ENCODE measurements at regions not wholly inside any gene's neighbourhood (a gene's known extent, or its start where the extent isn't known, plus 50 kb on each side); places are given as distances from the start of the nearest gene placed in this dataset.

DNA sequence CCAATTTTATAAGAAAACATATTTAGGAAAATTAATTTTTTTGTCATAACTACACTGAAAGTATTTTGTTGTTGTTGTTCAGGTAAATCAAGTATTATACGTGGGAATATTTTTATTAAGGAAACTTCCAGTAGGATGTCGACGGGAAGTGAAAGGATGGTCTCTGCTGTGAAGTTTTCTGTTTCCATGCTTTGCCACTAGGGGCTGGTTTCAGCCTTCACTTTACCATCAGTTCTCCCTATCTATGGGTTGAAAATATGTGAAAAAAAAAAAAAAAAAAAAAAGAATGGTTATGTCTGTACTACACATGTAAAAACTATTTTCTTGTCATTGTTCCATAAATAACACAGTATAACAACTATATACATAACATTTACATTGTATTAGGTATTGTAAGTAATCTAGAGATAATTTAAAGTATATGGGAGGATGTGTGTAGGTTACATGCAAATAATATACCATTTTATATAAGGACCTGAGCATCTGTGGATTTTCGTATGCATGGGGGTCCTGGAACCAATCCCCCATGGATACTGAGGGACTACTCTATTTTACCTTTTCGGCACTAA lies 136.7 kb downstream of the SMAD6 start:
- no peak overlapping the region for H3K4me3 ChIP-seq (ENCODE audit: low read length)
- peak; percentile 47 for DNase-seq (ENCODE audit: low read depth)
- TF ChIP-seq, protein P1, sequence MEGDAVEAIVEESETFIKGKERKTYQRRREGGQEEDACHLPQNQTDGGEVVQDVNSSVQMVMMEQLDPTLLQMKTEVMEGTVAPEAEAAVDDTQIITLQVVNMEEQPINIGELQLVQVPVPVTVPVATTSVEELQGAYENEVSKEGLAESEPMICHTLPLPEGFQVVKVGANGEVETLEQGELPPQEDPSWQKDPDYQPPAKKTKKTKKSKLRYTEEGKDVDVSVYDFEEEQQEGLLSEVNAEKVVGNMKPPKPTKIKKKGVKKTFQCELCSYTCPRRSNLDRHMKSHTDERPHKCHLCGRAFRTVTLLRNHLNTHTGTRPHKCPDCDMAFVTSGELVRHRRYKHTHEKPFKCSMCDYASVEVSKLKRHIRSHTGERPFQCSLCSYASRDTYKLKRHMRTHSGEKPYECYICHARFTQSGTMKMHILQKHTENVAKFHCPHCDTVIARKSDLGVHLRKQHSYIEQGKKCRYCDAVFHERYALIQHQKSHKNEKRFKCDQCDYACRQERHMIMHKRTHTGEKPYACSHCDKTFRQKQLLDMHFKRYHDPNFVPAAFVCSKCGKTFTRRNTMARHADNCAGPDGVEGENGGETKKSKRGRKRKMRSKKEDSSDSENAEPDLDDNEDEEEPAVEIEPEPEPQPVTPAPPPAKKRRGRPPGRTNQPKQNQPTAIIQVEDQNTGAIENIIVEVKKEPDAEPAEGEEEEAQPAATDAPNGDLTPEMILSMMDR (conservative IDR thresholded peaks at IDR 0.05; ENCODE audit: low read length), result peak; percentile 72

DNA sequence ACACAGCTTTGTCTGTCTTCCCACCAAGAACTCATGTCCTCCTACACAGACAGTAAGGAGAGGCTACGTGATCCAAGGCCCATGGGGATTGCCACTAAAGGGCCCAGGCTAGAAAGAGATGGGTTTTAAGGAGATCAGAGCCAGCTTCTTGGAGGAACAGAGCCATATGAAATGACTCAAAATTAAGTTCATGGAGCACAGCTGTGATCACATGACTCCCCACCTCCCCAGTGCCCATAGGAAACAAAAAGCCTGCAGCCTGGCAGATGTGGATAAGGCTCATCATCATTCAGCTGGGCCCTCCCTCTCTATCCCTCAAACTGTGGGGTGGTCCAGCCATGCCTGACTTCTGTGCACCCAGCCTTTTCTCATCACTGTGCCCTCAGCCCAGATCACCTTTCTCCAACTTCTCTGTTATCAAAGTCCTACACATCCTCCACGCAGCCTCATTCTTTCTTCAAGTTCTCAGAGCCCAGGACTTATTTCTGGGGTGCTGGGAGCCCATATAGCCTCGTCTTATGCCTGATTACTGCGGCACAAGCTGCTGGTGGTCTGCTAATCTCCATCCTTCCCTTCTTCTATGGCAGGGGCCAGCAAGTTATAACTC lies 137.6 kb downstream of the SMAD6 start:
- peak; percentile 46 for DNase-seq (ENCODE audit: low read depth)

DNA sequence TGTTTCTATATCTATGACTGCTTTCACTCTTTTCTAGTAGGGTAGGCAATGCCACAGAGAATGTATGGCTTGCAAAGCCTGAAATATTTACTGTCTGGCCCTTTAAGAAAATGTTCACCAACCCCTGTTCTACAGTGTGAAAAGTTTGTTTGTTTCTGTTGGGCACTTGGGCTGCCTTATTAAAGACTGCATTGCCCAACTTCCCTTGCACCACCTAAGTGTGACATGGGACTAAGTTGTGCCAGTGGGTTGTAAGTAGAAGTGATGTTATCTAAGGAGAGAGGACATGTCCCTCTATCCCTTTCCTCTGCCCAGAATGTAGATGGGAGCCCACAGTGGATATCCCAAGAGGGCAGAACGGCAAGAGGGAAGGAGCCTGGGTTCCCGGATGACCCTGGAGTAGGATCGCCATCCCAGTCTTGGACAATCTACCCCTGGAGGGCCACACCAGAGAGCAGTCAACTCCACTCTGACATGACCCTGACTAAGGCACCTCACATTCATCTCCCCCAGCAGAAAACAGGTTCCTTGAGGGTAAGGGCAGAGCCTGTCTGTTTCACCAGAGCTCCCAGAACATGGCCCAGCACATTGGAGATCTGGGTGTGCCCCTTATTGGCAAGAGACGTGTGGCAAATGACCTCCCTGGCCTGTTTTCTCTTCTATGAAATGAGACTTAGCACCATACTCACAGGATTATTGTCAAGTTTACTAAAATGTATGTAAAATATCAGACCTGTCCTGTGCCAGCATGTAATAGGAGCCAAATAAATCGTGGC lies 138.8 kb downstream of the SMAD6 start:
- H3K4me3 ChIP-seq (ENCODE audit: low read length), result no peak overlapping the region
- TF ChIP-seq, protein P1 (conservative IDR thresholded peaks at IDR 0.05; ENCODE audit: low read length), result no peak
- no peak for DNase-seq (ENCODE audit: low read depth)

More for the DNA sequence above, 137.6 kb downstream of the SMAD6 start:
- TF ChIP-seq, protein P1 (conservative IDR thresholded peaks at IDR 0.05; ENCODE audit: low read length), result no peak
- H3K4me3 ChIP-seq (ENCODE audit: low read length), result no peak overlapping the region

DNA sequence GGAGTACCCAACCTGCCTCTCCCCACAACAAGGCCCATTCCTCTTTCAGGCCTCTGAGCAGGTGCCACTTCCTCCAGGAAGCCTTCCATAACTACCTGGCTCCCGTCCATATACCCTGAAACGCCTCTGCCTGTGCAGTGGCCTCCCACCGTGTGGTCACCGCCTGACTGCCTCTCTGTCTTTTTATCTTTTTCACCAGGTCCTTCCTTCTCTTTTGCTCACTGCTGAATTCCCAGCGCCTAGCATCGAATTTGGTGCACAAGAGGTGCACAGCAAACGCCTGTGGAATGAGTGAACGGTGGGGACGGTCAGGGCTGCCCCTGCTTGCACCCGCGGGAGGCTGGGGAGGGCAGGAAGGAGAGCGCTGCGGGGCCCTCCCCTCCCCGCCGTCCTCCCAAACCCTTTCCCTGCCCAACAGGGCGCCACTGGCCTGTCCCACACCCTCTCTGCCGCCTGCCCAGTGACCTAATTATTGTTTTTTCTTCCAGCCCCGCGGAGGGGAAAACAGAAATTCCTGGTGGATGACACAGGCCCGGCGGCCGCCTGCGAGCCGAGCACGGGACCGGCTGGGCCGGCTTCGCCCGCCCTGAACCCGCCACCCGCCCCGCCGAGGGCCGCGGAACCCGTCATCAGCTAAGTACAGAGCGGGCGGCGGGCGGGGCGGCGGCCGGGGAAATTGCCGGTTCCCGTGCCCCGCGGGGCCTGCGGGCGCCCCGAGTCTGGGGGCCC lies 140.1 kb downstream of the SMAD6 start:
- H3K4me3 ChIP-seq (ENCODE audit: low read length), result peak overlapping the region; percentile 64
- TF ChIP-seq, protein P1 (conservative IDR thresholded peaks at IDR 0.05; ENCODE audit: low read length), result no peak
- DNase-seq (ENCODE audit: low read depth), result peak; percentile 93

DNA sequence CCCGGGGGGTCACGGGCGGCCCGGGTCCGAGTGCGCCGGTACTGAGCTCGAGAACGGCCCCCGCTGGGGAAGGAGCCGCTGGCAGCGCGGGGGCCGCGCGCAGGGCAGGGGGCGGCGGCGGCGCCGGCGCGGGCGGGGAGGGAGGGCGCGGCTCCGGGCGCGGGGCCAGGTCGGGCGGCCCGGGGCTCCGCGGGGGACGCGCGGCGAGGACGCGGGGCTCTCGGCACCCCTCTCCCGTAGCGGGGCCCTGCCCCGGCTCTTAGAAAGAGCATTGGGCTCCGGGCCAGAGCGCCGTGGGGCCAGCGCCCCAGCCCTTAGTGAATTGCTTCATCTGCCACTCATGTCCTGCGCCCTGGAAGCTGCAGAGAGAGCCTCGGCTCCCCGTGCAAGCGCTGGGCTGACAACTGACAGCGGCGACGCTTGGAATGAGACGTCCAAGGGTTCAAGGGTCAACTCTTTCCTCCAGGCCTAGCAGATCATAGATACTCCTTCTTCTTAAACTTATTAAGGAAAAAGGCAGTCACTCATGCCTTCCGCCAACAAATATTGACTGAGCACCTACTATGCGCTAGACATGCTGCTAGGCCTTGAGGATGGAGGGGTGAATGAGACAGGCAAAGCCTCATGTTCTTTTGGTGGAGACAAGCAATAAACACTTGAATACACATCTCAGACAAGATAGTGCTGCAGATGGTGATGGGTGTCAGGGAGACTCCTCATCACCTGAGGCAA lies 140.8 kb downstream of the SMAD6 start:
- peak overlapping the region; percentile 64 for H3K4me3 ChIP-seq (ENCODE audit: low read length)
- peak; percentile 79 for DNase-seq (ENCODE audit: low read depth)
- TF ChIP-seq, protein P1 (conservative IDR thresholded peaks at IDR 0.05; ENCODE audit: low read length), result no peak

DNA sequence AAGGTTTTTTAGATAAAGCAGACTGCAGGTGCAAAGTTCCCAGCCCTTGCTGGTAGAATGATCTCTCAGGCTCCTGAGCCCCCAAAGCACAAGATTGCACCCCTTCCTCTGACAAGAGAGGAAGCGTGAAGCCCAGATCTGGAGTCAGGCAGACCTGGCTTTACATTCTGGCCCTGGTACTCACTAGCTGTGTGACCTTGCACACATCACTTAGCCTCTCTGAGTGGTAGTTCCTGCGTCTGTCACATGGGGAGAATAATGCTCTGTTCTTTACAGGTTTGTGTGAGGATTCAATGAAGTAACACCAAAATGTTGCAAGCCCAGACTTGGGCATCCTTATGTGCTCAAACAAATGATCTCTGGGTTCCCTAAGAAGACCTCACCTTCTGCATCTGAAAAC lies 141.5 kb downstream of the SMAD6 start:
- TF ChIP-seq, protein P1 (conservative IDR thresholded peaks at IDR 0.05; ENCODE audit: low read length), result no peak
- H3K4me3 ChIP-seq (ENCODE audit: low read length), result peak overlapping the region; percentile 64
- no peak for DNase-seq (ENCODE audit: low read depth)
